DOHH2 (cell line): ENCODE measurements at regions not wholly inside any gene's neighbourhood (a gene's known extent, or its start where the extent isn't known, plus 50 kb on each side); places are given as distances from the start of the nearest gene placed in this dataset.

Experiments
- CTCF ChIP-seq: fragments of 200-600 bp; sonication (generic); IDR thresholded peaks from one replicate; pipeline ENCODE4 v1.5.1; 2014; ENCODE audit warnings: antibody characterized with exemption, mild to moderate bottlenecking, low read depth, low read length; ENCODE audit not compliant: poor library complexity, severe bottlenecking
- EZH2phosphoT487 ChIP-seq: fragments of 200-600 bp; sonication (generic); IDR thresholded peaks from 2 replicates; pipeline ENCODE4 v1.6.1; 2017; ENCODE audit warnings: borderline replicate concordance, mild to moderate bottlenecking, antibody characterized with exemption, low read length, moderate library complexity, mixed read lengths

GRCh38 chrY:8821106-8821505 is 516.2 kb upstream of the TSPY4 start:
- no peak for TF ChIP-seq CTCF
- TF ChIP-seq EZH2phosphoT487: no peak
